Epidermal melanocyte (primary cell): ENCODE measurements at regions not wholly inside any gene's neighbourhood (a gene's known extent, or its start where the extent isn't known, plus 50 kb on each side); places are given as distances from the start of the nearest gene placed in this dataset.

Experiments used
- DNase-seq: peaks from one replicate; pipeline ENCODE4 v3.0.0; 2011; ENCODE audit warnings: low spot score; ENCODE audit not compliant: insufficient read length

DNA sequence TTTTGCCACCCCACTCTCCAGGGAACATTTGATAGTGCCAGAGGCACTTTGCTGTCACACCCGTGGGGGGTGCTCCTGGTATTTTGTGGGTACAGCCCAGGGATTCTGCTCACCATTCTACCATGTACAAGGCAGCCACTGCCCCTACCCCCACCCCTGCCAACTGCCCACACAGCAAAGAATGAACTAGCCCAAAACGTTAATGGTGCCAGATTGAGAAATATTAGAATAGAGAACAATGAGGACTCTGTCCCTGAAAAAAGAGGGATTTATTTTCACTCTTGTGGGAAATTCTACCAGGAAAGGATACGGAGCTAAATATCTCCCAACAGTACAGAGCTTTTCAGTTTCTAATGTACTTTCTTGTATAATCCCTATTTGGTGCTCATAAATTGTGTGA, 154.5 kb upstream of the SUCLG2 start:
- peak; percentile 44 for DNase-seq

- no peak for DNase-seq
Measured at GRCh38 chr3:67804578-67804977, 150.2 kb upstream of the SUCLG2 start.

DNA sequence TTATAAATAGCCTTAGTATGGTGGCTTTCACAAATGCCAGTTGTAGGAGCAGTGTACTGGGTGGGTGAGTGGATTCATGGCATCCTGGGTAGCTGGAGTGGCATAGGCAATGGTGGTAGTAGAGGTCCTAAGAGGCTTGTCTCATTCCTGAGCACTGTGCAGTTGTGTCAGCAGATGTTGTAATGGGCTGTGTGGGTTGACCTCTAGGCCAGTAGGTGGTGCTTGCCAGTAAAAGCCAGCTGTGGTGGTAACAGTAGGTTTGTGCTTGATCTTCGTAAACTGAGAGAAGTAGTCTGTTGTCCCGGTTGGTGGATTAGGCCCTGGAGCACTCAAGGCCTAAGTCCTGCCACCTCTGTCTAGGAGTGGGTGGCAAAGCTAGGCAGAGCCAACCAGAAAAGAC, 149.7 kb upstream of the SUCLG2 start:
- DNase-seq, result no peak

DNA sequence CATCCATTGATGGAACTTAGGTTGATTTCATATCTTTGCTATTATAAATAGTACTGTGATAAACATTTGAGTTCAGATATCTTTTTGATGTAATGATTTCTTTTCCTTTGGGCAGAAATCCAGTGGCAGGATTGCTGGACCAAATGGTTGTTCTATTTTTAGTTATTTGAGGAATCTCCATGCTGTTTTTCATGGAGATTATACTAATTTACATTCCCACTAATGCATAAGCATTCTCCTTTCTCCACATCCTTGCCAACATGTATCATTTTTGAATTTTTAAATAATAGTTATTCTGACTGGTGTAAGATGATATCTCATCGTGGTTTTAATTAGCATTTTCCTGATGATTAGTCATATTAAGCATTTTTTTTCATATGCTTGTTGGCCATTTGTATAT, 144.0 kb upstream of the SUCLG2 start:
- DNase-seq, result no peak

GRCh38 chr3:67791620-67792019, 137.2 kb upstream of the SUCLG2 start:
- DNase-seq, result no peak

GRCh38 chr3:67790043-67790442, 135.6 kb upstream of the SUCLG2 start:
- DNase-seq, result no peak

GRCh38 chr3:67788396-67788795, 134.0 kb upstream of the SUCLG2 start:
- DNase-seq, result no peak

DNA sequence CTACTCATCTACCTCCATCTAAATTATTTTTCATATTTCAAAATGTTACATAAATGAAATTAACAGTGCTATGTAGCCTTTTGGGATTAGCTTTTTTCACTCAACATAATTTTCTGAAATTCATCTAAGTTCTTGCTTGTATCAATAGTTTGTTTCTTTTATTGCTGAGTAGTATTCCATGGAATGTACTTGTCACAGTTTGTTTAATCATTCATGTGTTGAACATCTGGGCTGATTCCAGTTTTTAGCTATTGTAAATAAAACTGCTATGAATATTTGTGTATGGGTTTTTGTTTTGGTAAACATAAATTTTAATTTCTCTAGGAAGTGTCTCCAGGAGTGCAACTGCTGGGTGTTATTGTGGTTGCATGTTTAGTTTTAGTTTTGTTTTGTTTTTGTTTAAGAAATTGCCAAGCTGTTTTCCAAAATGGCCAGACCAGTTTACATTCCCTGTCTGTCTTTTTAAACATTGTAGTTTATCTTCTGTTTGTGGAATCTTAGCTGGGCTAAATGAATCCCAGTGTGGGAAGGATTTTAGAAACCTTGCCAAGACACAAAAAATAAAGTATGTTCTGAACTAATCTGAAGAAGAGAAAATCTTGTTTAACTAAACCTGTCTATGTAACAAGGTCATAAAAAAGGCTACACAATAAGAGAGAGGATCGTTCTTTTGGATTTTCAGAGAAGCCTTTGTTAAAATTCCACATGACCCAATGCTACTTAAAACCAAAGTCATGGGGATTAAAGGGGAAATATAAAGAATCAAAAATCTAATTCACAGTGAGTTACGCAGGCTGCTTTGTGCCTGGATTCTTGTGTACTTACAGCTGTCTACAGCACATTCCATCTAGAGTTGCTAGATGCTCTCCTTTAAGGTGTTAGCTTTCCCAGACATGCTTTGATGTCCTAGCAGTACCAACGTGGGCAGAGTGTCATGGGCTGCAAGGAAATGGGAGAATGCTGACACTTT, 129.2 kb upstream of the SUCLG2 start:
- no peak for DNase-seq

DNA sequence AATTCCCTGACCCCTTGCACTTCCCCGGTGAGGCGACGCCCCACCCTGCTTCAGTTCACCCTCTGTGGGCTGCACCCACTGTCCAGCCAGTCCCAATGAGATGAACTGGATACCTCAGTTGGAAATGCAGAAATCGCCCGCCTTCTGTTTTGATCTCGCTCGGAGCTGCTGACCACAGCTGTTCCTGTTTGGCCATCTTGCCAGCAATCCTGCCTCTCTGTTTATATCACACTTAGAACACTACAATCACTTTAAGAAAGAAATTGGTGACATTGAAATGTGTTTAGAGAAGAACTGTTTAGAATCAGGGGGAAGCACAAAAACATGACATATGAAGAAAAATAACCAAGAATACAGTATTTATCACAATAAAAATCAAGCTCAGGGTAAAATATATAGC, 127.5 kb upstream of the SUCLG2 start:
- DNase-seq, result no peak

GRCh38 chr3:67781218-67781617, 126.8 kb upstream of the SUCLG2 start:
- DNase-seq, result no peak

- no peak for DNase-seq
Measured at GRCh38 chr3:67774676-67775075, 120.3 kb upstream of the SUCLG2 start.

GRCh38 chr3:67765575-67765974, 111.2 kb upstream of the SUCLG2 start:
- no peak for DNase-seq

DNA sequence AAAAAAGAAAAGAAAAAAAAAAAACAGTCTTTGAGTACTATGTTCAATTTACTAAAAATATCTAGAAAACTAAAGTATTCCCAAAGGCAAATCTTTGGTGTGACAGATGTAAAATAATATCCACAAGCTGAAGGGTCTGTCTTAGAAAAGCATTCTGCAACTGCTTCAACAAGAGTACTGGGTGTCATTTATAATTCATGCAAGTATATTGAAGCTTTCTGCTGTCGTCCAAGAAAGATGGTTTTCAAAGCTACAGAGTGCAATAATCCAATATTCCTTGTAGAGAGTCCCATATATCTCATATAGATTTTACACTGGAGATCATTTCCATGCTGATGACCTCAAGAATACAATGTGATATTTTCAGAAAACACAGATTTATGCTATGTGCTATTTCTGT, 90.9 kb upstream of the SUCLG2 start:
- DNase-seq, result no peak

DNA sequence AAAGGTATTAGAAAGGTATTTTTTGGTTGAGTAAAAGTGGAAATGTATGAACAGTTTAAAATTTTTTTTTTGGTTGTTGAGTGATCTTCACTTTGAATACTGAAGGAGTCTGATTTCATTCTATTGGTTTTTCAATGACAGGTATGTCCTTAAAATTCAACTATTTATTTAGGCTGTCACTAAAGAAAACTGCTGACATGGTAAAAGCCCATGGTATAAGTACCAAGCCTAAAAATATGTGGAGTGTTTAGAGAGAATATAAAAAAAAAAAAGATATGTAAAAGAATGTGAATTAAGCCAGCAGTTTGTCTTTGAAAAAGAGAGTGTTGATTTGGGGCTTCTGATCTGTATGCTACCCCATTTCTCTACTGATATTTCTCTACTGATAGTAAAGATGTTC, 90.3 kb upstream of the SUCLG2 start:
- no peak for DNase-seq

DNA sequence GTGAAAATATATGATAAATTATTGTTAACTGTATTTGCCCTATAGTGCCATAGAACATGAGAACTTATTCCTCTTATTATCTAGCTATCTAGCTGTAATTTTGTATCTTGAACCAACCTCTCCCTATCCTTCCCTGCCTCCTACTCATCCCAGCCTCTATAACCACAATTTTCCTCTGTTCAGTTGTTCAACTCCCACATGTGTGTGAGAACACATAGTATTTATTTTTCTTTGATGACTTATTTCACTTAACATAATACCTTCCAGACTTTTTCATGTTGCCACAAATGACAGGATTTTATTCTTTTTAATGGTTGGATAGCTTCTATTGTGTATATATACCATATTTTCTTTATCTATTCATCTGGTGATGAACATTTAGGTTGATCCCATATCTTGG, 85.4 kb upstream of the SUCLG2 start:
- no peak for DNase-seq

DNA sequence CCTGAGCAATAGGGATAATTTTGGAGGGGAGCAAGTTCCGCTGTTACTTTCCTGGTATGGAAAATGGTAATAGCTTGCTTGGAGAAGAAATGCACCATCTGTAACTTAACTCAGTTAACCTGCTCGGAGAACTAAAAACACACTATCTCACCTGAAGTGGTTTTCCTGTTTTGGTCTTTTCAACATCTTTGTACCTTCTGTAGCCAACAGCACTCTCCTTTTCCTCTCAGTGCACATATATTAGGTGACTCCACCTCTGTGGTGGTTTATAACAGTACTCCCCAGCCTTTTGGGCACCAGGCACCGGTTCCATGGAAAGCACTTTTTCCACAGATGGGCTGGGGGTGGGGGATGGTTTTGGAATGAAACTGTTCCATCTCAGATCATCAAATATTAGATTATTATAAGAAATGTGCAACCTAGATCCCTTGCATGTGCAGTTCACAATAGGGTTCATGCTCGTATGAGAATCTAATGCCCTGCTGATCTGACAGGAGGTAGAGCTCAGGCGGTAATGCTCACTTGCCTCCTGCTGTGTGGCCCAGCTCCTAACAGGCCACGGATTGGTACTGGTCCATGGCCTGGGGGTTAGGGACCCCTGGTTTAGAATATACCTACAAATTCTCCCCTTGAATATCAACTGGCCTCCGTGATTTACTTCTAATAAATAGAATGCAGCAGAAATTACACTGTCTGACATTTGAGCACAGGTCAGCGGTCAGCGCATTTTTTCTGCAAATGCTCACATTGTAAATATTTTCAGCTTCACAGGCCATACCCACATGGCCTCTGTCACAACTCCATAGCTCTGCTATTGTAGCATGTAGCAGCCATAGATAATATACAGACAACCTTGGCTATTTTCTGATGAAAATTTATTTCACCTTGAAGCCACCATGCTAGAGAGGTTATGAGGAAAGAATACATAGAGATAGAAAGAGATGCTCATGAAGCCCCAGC, 83.8 kb upstream of the SUCLG2 start:
- DNase-seq, result no peak

- DNase-seq, result no peak
Measured at GRCh38 chr3:67737140-67737539, 82.7 kb upstream of the SUCLG2 start.

GRCh38 chr3:67733269-67733950, 79.0 kb upstream of the SUCLG2 start:
- no peak for DNase-seq

DNA sequence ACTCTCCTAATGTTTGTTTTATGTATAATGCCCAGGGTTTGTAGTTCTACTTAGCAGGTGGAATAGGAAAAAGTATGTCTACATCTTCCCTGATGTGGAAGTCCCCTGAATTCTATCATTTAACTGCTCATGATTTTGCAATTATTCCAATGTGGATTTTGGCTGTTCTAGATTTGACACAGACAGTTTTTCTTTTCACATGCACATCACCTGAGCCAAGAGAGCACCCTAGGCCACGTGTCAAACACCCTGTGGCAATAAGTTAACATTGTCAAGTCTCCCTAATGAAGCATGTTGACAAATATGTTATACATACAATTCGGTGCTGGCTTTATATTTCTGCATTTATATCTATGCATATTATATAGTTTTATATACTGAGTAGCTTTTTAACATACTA, 70.0 kb upstream of the SUCLG2 start:
- DNase-seq, result no peak

GRCh38 chr3:67723863-67724262, 69.5 kb upstream of the SUCLG2 start:
- no peak for DNase-seq

- DNase-seq, result no peak
Measured at GRCh38 chr3:67719333-67719732, 64.9 kb upstream of the SUCLG2 start.

DNA sequence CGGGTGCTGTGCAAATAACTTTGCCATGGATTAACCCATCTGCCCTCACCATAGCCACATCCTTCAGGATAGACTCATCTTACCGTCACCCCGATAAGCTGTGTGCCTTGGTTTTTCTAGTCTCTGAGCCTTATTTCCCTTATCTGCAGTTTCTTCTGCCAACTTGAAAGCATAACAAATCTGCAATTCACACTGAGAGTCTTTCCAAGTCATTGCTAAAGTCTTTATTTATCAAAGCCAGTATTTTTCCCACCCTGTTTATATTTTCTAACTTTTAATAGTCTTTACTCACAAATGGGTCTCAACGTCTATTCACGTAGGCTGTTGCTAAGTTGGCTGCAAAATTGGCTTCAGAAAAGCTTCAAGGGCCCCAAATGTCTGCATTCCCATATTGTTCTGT, 61.6 kb upstream of the SUCLG2 start:
- no peak for DNase-seq
